ENCODE measurements at regions not wholly inside any gene's neighbourhood (a gene's known extent, or its start where the extent isn't known, plus 50 kb on each side); places are given as distances from the start of the nearest gene placed in this dataset.
A peak's percentile ranks its signal among the peaks of the same experiment; 100 is the strongest.

DNA sequence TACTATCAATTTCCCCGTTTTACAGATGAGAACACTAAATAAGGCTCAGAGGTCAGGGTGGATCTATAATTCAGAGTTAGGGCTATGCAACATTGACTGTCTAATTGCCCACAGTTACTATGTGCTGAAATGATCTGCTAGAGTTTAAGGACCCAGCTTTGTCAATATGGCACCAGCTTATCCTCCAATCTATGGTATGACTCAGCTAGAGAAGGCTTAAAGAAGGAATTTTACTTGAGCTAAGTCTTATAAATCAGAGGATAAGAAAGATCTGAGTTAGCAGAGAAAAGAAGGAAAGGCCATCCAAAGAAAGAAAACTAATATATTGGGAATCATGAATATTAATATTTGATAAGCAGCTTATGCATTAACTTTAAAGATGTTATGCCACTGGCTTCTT, 78.1 kb downstream of the ASB9 start:
- DNase-seq (ENCODE audit: low read depth in 1 of 2, low spot score in 1 of 2) = no peak

DNA sequence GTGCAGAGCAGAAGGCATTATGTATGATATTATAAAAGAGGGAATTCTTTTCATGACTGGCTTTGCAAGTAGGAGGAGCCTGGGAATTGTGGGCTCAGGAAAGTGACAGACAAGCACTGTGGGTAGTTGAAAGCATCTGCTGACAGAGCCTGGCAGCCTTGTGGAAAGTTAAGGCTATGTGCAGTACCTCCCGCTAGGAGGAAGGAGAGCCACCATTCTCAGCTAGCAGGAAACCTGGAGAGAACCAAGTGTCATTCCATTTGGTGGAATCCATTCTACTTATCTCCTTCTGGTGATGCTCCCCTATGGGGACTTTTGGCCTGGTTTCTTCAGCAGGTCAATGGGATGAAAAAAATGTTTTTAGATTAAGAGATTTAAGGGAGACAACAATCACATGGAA, 81.8 kb downstream of the ASB9 start:
- DNase-seq (ENCODE audit: low read depth in 1 of 2, low spot score in 1 of 2) = no peak

- DNase-seq (ENCODE audit: low read depth in 1 of 2, low spot score in 1 of 2) = no peak
These were observed 92.6 kb downstream of the ASB9 start for GRCh38 chrX:15177316-15177715.

- DNase-seq (ENCODE audit: low read depth in 1 of 2, low spot score in 1 of 2) = no peak
These were observed 96.5 kb downstream of the ASB9 start for GRCh38 chrX:15173411-15173810.

DNA sequence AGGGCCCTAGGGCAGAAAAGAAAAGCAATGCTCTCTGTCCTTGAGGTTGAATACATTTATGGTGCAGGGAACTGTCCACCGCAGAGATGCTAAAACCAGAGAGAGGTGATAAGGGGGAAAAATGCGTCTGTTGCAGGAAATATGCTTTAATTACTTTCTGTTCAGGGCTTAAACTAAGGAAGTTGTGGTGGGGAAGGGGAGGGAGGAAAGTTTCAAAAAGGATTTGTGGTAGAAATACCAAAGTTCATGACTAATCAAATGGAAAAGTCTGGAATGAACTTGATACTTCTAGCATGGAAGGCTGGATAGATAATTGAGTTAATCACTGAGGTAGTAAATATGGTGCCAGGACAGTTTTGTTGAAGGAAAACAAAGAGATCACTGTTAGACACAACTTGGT, 99.0 kb downstream of the ASB9 start:
- DNase-seq (ENCODE audit: low read depth in 1 of 2, low spot score in 1 of 2) = no peak

GRCh38 chrX:15167826-15168225, 102.1 kb downstream of the ASB9 start:
- DNase-seq (ENCODE audit: low read depth in 1 of 2, low spot score in 1 of 2) = no peak

DNA sequence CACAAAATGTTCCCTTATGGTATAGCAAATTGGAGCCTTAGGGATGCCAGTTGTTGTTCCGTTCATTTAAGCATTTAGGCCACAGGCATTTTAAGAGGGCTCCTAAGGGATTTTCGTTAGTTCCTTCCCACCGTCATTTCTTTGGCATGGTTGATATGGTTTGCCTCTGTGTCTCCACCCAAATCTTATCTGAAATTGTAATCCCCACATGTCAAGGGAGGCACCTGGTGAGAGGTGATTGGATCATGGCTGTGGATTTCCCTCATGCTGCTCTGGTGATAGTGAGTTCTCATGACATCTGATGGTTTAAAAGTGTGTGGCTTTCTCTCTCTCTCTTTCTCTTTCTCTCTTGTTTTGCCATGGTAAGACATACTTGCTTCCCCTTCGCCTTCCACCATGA, 104.1 kb downstream of the ASB9 start:
- no peak for DNase-seq (ENCODE audit: low read depth in 1 of 2, low spot score in 1 of 2)

GRCh38 chrX:15163131-15163530, 106.8 kb downstream of the ASB9 start:
- no peak for DNase-seq (ENCODE audit: low read depth in 1 of 2, low spot score in 1 of 2)

- DNase-seq (ENCODE audit: low read depth in 1 of 2, low spot score in 1 of 2) = no peak
These were observed 109.3 kb downstream of the ASB9 start for GRCh38 chrX:15160558-15161095.

DNA sequence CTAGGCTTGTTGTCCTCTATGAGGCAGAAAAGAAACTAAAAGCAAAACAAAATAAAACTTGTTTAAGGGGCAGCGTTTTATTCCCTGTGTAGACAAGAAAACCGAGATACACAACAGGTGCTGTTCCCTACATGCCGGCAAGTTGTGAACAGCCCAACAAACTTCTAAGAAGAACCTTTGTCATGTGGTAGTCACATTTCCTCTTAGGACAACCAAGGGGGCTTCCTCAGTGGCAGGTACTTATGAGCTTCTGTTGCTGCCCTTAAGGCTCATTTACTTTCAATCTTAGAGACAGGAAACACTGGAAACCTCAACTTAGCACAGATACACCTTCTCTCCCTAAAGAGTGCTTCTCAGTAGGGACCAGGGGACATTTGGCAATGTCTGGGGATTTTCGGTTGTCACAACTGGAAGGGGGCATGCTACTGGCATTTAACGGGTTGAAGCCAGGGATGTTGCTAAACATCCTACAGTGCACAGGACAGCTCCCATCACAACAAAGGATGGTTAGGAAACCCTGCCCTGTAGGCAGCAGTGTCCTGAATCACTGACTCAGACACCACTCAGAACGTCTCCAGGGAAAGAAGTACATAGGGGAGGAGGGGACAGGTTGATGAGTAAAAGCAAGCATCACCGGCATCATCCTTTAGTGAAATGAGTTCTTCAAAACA, 111.0 kb downstream of the ASB9 start:
- no peak for DNase-seq (ENCODE audit: low read depth in 1 of 2, low spot score in 1 of 2)

- no peak for DNase-seq (ENCODE audit: low read depth in 1 of 2, low spot score in 1 of 2)
These were observed 111.5 kb downstream of the ASB9 start for GRCh38 chrX:15158350-15158735.

GRCh38 chrX:15157624-15158023, 112.3 kb downstream of the ASB9 start:
- DNase-seq (ENCODE audit: low read depth in 1 of 2, low spot score in 1 of 2) = no peak

GRCh38 chrX:15151267-15152186, 118.4 kb downstream of the ASB9 start:
- no peak for DNase-seq (ENCODE audit: low read depth in 1 of 2, low spot score in 1 of 2)

- no peak for DNase-seq (ENCODE audit: low read depth in 1 of 2, low spot score in 1 of 2)
These were observed 119.3 kb downstream of the ASB9 start for GRCh38 chrX:15150586-15150985.

DNA sequence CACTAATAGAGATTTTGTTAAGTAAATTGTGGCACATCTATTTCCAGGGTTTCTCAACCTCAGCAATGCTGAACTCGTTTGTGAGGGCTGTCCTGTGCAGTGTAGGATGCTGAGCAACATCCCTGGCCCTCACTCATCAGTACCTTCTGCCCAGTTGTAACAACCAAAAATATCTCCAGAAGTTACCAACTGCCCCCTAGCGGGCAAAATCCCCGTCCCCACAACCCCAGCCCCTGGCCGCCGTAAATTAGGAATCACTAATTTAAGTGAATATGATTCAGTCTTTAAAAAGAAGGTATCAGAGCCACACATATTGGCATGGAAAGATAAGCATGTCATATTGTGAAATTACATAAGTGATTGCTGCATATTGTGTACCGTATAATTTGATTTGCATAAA, 123.4 kb downstream of the ASB9 start:
- no peak for DNase-seq (ENCODE audit: low read depth in 1 of 2, low spot score in 1 of 2)

DNA sequence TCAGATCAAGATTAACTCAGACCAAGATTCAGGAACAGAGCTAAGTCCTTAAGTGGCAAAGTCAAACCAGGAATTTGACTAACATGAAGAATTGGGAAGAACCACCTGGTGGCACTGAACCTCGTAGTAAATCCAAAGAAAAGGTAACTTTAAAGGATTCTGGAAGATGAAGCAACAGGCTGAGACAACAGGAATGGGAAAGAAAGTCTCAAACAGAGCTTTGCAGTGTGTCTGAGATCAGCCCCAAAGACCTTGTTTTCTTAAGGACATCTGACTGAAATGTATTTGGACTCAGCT, 126.1 kb downstream of the ASB9 start:
- DNase-seq (ENCODE audit: low read depth in 1 of 2, low spot score in 1 of 2) = no peak

GRCh38 chrX:15143050-15143824, 126.6 kb downstream of the ASB9 start:
- peak; percentile 13 to 26 for DNase-seq (ENCODE audit: low read depth in 1 of 2, low spot score in 1 of 2)

- no peak for DNase-seq (ENCODE audit: low read depth in 1 of 2, low spot score in 1 of 2)
These were observed 127.7 kb downstream of the ASB9 start for GRCh38 chrX:15142084-15142715.

GRCh38 chrX:15136795-15137194, 133.1 kb downstream of the ASB9 start:
- no peak for DNase-seq (ENCODE audit: low read depth in 1 of 2, low spot score in 1 of 2)

- no peak for DNase-seq (ENCODE audit: low read depth in 1 of 2, low spot score in 1 of 2)
These were observed 140.5 kb downstream of the ASB9 start for GRCh38 chrX:15129412-15129811.

- no peak for DNase-seq (ENCODE audit: low read depth in 1 of 2, low spot score in 1 of 2)
These were observed 141.0 kb downstream of the ASB9 start for GRCh38 chrX:15128861-15129260.

Measured in activated T-helper 1 cell treated with anti-CD3 and anti-CD28 coated beads, Interleukin-2, amount 50 U/mL, for 16 hours (primary cell).